ENCODE measurements at regions not wholly inside any gene's neighbourhood (a gene's known extent, or its start where the extent isn't known, plus 50 kb on each side); places are given as distances from the start of the nearest gene placed in this dataset.

GRCh38 chr21:20257052-20257740 lies 741.0 kb upstream of the NCAM2 start:
- intact Hi-C loops (cut with DNase I; ENCODE audit: low total_unique reads) = no loop called here
- 60 to 75% methylated on average over 3 to 4 of the region's 4 CpGs for WGBS, 2 donors (ENCODE audit: low coverage in 1 of 2)
- no peak for TF ChIP-seq CTCF (IDR thresholded peaks at IDR 0.05)
- no peak for TF ChIP-seq EP300 (IDR thresholded peaks at IDR 0.05; ENCODE audit: low read depth)
- TF ChIP-seq POLR2A (IDR thresholded peaks at IDR 0.05) = no peak
- no peak for TF ChIP-seq POLR2AphosphoS5 (IDR thresholded peaks at IDR 0.05)
- H3K27ac ChIP-seq = no peak overlapping the region
- no peaks in the 10 kb centered on the region for H3K36me3 ChIP-seq
- in situ Hi-C loops (cut with MboI; ENCODE audit: low pct_ligation_motif_present in 1 of 4, low pct_unique_long_range_greater_than_20kb in 1 of 4, low sequenced_read_pairs in 3 of 4) = no loop called here
- no peaks in the 10 kb centered on the region for H3K27me3 ChIP-seq
- no peak for DNase-seq
- H3K4me1 ChIP-seq = peaks cover 0 to 11% (median 0%) of the 10 kb centered on the region in 4 donors
- H3K4me3 ChIP-seq = no peak overlapping the region
- no peaks in the 10 kb centered on the region for H3K9me3 ChIP-seq

GRCh38 chr21:20258542-20258941 lies 739.7 kb upstream of the NCAM2 start:
- H3K27me3 ChIP-seq = no peaks in the 10 kb centered on the region
- no peak for DNase-seq
- TF ChIP-seq POLR2A (IDR thresholded peaks at IDR 0.05) = no peak
- no peak for TF ChIP-seq CTCF (IDR thresholded peaks at IDR 0.05)
- TF ChIP-seq EP300 (IDR thresholded peaks at IDR 0.05; ENCODE audit: low read depth) = no peak
- no peak for TF ChIP-seq POLR2AphosphoS5 (IDR thresholded peaks at IDR 0.05)
- intact Hi-C loops (cut with DNase I; ENCODE audit: low total_unique reads) (no loop called here), in situ Hi-C loops (cut with MboI; ENCODE audit: low pct_ligation_motif_present in 1 of 4, low pct_unique_long_range_greater_than_20kb in 1 of 4, low sequenced_read_pairs in 3 of 4) (no loop called here)
- peaks cover 0 to 11% (median 0%) of the 10 kb centered on the region in 4 donors for H3K4me1 ChIP-seq
- no peaks in the 10 kb centered on the region for H3K9me3 ChIP-seq
- H3K27ac ChIP-seq = no peak overlapping the region
- no peak overlapping the region for H3K4me3 ChIP-seq
- WGBS, 2 donors (ENCODE audit: low coverage in 1 of 2) = 20 to 33% methylated on average over 1 to 2 of the region's 2 CpGs
- no peaks in the 10 kb centered on the region for H3K36me3 ChIP-seq

GRCh38 chr21:20259031-20259867 lies 739.0 kb upstream of the NCAM2 start:
- 67 to 79% methylated on average over 6 to 7 of the region's 7 CpGs for WGBS, 2 donors (ENCODE audit: low coverage in 1 of 2)
- H3K27ac ChIP-seq = no peak overlapping the region
- H3K4me3 ChIP-seq = no peak overlapping the region
- in situ Hi-C loops (cut with MboI; ENCODE audit: low pct_ligation_motif_present in 1 of 4, low pct_unique_long_range_greater_than_20kb in 1 of 4, low sequenced_read_pairs in 3 of 4) = no loop called here
- no peaks in the 10 kb centered on the region for H3K36me3 ChIP-seq
- no peak for DNase-seq
- TF ChIP-seq CTCF (IDR thresholded peaks at IDR 0.05) (no peak), POLR2AphosphoS5 (IDR thresholded peaks at IDR 0.05) (no peak), POLR2A (IDR thresholded peaks at IDR 0.05) (no peak), EP300 (IDR thresholded peaks at IDR 0.05; ENCODE audit: low read depth) (no peak)
- no peaks in the 10 kb centered on the region for H3K9me3 ChIP-seq
- intact Hi-C loops (cut with DNase I; ENCODE audit: low total_unique reads) = no loop called here
- no peaks in the 10 kb centered on the region for H3K27me3 ChIP-seq
- peaks cover 0 to 11% (median 0%) of the 10 kb centered on the region in 4 donors for H3K4me1 ChIP-seq

- Histone ChIP-seq H3K36me3 (no peaks in the 10 kb centered on the region), H3K27me3 (no peaks in the 10 kb centered on the region), H3K4me3 (no peak overlapping the region), H3K9me3 (no peaks in the 10 kb centered on the region), H3K4me1 (peaks cover 0 to 11% (median 0%) of the 10 kb centered on the region in 4 donors), H3K27ac (no peak overlapping the region)
- TF ChIP-seq EP300 (IDR thresholded peaks at IDR 0.05; ENCODE audit: low read depth) (no peak), CTCF (IDR thresholded peaks at IDR 0.05) (no peak), POLR2AphosphoS5 (IDR thresholded peaks at IDR 0.05) (no peak), POLR2A (IDR thresholded peaks at IDR 0.05) (no peak)
- intact Hi-C loops (cut with DNase I; ENCODE audit: low total_unique reads) = no loop called here
- 53 to 58% methylated on average over 1 of the region's 1 CpG for WGBS, 2 donors (ENCODE audit: low coverage in 1 of 2)
- in situ Hi-C loops (cut with MboI; ENCODE audit: low pct_ligation_motif_present in 1 of 4, low pct_unique_long_range_greater_than_20kb in 1 of 4, low sequenced_read_pairs in 3 of 4) = no loop called here
- DNase-seq = no peak
Observed at GRCh38 chr21:20260124-20260523, 738.1 kb upstream of the NCAM2 start.
